CD4-positive, alpha-beta T cell (primary cell): ENCODE measurements at regions not wholly inside any gene's neighbourhood (a gene's known extent, or its start where the extent isn't known, plus 50 kb on each side); places are given as distances from the start of the nearest gene placed in this dataset.

Source experiments
- ATAC-seq: fragments of 200-7000 bp; cut with Tn5 transposase; one replicate; pipeline ENCODE4 v1.10.0; 2022; ENCODE audit warnings: mild to moderate bottlenecking; ENCODE audit not compliant: poor library complexity
- CTCF ChIA-PET: fragments of 350-600 bp; sonication (Branson Sonifier 250); formaldehyde crosslinking; loops from one replicate; lab custom pipeline; 2021; ENCODE audit warnings: antibody characterized with exemption, inconsistent platforms; lab: Charles Lee
- POLR2A ChIA-PET: fragments of 350-600 bp; sonication (Branson Sonifier 250); formaldehyde crosslinking; loops from one replicate; lab custom pipeline; 2021; ENCODE audit warnings: antibody characterized with exemption, inconsistent platforms; lab: Charles Lee
- DNase-seq, 14 experiments: peaks; one replicate each; pipeline ENCODE4 v3.0.0-alpha.2; 2013 to 2020; ENCODE audit warnings: mixed read lengths in 2 of 14
- H3K27ac ChIP-seq, 2 donors: one replicate each; pipeline versions ENCODE4 v1.5.1 to v1.7.0; 2013; ENCODE audit warnings: low read length in 2 of 2, low read depth in 1 of 2, mild to moderate bottlenecking in 1 of 2
- H3K27me3 ChIP-seq, 2 experiments: 1 replicate in 1 of 2; 2 replicates in 1 of 2; pipeline versions ENCODE4 v1.6.1 to v1.7.0; 2013; ENCODE audit warnings: low read length in 2 of 2, control low read depth in 1 of 2, mild to moderate bottlenecking in 1 of 2, moderate library complexity in 1 of 2; ENCODE audit not compliant: insufficient read depth in 2 of 2, control insufficient read depth in 1 of 2
- H3K36me3 ChIP-seq: one replicate; pipeline ENCODE4 v1.6.1; 2013; ENCODE audit warnings: low read length, control low read depth; ENCODE audit not compliant: insufficient read depth
- H3K4me1 ChIP-seq: one replicate; pipeline ENCODE4 v1.6.1; 2013; ENCODE audit warnings: low read length, control low read depth; ENCODE audit not compliant: insufficient read depth
- H3K4me3 ChIP-seq: one replicate; pipeline ENCODE4 v1.5.1; 2013; ENCODE audit warnings: mild to moderate bottlenecking, low read length, moderate library complexity
- H3K9me3 ChIP-seq, 2 experiments: 1 replicate in 1 of 2; 2 replicates in 1 of 2; pipeline versions ENCODE4 v1.6.1 to v1.7.0; 2013; ENCODE audit warnings: low read length in 2 of 2, mild to moderate bottlenecking in 2 of 2, control low read depth in 1 of 2, moderate library complexity in 1 of 2; ENCODE audit not compliant: control insufficient read depth in 1 of 2, insufficient read depth in 1 of 2
- H3K27ac Mint-ChIP-seq: one replicate; pipeline ENCODE4 v1.8.0; 2020; ENCODE audit warnings: mixed read lengths
- H3K27me3 Mint-ChIP-seq: one replicate; pipeline ENCODE4 v1.8.0; 2021; ENCODE audit warnings: mixed read lengths
- H3K36me3 Mint-ChIP-seq: one replicate; pipeline ENCODE4 v1.8.0; 2021; ENCODE audit warnings: low read depth, mixed read lengths
- H3K4me1 Mint-ChIP-seq: one replicate; pipeline ENCODE4 v1.8.0; 2021; ENCODE audit warnings: low read depth, mixed read lengths
- H3K4me3 Mint-ChIP-seq: one replicate; pipeline ENCODE4 v1.8.0; 2020; ENCODE audit warnings: mild to moderate bottlenecking, mixed read lengths
- H3K9me3 Mint-ChIP-seq: one replicate; pipeline ENCODE4 v1.8.0; 2020; ENCODE audit warnings: mixed read lengths
- intact Hi-C, 2 experiments: fragments of 100-400 bp; cut with DNase I in 1 of 2; cut with micrococcal nuclease in 1 of 2; formaldehyde crosslinking; loops; one replicate each; pipeline versions ENCODE4 v1.15.1 to v1.9.0; 2023 to 2025; cut with DNase I, micrococcal nuclease
- TF ChIP-seq, protein P1 (sequence below): fragments of 200-600 bp; IDR thresholded peaks from one replicate; pipeline ENCODE4 v1.8.0; 2022; ENCODE audit warnings: antibody characterized with exemption, mild to moderate bottlenecking

DNA sequence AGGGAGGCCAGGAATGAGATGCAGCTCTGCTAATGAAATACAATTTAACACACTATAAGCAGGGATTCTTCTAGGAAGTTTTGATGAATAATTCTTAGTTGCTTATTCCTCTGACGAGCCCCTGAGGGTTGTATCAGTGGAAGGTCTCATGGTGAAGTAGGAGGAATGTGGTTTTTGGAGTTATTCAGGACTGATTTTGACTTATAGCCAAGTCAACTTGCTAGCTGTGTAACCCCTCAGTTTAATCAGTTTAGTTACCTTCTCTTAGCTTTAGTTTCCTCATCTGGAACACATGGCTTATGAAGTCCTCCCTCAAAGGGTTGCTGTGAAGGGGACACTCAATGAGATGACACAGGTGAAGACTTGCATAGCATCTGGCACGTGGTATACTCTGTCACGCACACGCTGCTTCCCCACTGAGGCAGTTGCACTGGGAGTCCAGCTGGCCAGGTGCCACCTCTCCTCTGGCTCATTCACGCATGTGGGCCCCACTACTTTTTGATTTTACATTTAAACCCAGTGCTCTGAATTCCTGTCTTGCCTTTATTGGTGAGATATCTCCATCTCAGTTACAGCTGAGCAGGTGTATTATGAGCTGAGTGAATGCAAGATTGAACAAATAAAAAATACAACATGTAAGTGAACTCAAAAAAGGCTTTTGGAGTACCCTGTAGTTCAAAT, 415.0 kb downstream of the ARHGEF28 start:
- POLR2A ChIA-PET, result interaction anchor here (0.7 kb wide), 1 partner anchor 621 kb away, joined by 3 read pairs; no protein-coding TSS in a partner anchor
- Mint-ChIP-seq H3K9me3 (no peaks in the 10 kb centered on the region), H3K4me3 (no peak overlapping the region), H3K27ac (no peak overlapping the region), H3K27me3 (peaks cover 4% of the 10 kb centered on the region), H3K4me1 (no peaks in the 10 kb centered on the region), H3K36me3 (no peaks in the 10 kb centered on the region)
- intact Hi-C loops, result no loop called here
- no peak for DNase-seq
- Histone ChIP-seq H3K27ac (no peak overlapping the region), H3K4me3 (no peak overlapping the region), H3K9me3 (no peaks in the 10 kb centered on the region), H3K36me3 (no peaks in the 10 kb centered on the region), H3K4me1 (no peaks in the 10 kb centered on the region), H3K27me3 (no peaks in the 10 kb centered on the region)
- CTCF ChIA-PET, result no interaction called here
- ATAC-seq, result no peak
- TF ChIP-seq, protein P1, sequence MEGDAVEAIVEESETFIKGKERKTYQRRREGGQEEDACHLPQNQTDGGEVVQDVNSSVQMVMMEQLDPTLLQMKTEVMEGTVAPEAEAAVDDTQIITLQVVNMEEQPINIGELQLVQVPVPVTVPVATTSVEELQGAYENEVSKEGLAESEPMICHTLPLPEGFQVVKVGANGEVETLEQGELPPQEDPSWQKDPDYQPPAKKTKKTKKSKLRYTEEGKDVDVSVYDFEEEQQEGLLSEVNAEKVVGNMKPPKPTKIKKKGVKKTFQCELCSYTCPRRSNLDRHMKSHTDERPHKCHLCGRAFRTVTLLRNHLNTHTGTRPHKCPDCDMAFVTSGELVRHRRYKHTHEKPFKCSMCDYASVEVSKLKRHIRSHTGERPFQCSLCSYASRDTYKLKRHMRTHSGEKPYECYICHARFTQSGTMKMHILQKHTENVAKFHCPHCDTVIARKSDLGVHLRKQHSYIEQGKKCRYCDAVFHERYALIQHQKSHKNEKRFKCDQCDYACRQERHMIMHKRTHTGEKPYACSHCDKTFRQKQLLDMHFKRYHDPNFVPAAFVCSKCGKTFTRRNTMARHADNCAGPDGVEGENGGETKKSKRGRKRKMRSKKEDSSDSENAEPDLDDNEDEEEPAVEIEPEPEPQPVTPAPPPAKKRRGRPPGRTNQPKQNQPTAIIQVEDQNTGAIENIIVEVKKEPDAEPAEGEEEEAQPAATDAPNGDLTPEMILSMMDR, result no peak

DNA sequence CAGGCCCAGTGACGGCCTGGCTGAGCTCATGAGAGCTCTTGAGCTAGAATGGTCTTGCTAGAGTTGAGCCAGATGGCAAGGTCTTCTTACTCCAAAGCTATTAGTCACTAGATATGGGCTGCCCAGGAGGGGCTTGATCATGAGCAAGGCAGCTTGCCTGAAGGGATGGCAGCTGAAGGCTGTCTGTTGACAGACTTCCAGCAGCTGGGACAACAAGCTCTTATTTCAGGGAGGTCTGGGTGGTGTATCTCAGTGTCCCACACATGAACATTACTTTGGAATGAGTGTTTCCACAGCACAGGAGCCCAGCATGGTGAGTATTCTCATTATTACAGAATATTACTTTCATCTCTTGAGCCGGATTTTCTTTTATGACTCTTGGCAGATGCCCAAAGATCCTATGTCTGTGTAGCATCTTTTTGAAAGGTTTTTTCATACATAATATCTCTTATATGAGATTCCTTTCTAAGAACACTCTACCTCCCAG, 414.1 kb downstream of the ARHGEF28 start:
- H3K4me3 ChIP-seq, result no peak overlapping the region
- CTCF ChIA-PET, result interaction anchor here (0.5 kb wide), 1 partner anchor 232 kb away, joined by 3 read pairs; no protein-coding TSS in a partner anchor
- no peaks in the 10 kb centered on the region for H3K9me3 ChIP-seq
- DNase-seq, result no peak
- TF ChIP-seq, protein P1, result no peak
- H3K27me3 Mint-ChIP-seq, result peaks cover 4% of the 10 kb centered on the region
- no peaks in the 10 kb centered on the region for H3K4me1 ChIP-seq
- no peak for ATAC-seq
- H3K4me1 Mint-ChIP-seq, result no peaks in the 10 kb centered on the region
- H3K9me3 Mint-ChIP-seq, result no peaks in the 10 kb centered on the region
- no peaks in the 10 kb centered on the region for H3K27me3 ChIP-seq
- H3K4me3 Mint-ChIP-seq, result no peak overlapping the region
- POLR2A ChIA-PET, result no interaction called here
- intact Hi-C loops, result no loop called here
- H3K36me3 Mint-ChIP-seq, result no peaks in the 10 kb centered on the region
- no peak overlapping the region for H3K27ac ChIP-seq
- H3K36me3 ChIP-seq, result no peaks in the 10 kb centered on the region
- H3K27ac Mint-ChIP-seq, result no peak overlapping the region

DNA sequence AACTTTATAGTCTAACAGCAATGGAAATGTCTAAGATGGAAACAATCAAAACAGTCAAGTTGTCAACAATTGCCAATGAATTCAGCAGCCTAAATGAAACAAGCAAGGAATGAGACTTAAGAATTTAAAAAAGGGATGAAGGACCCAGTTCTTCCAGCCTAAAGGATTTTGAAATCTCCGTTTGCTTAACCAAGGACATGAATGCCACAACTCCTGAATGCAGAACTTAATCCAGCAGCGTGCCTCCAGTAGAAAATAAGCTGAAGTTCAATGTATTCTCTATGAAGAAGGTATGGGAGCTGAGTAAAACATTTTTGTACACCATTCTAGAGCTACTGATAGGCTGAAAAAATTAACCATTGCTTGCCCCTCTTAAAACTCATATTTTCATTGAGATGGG, 411.3 kb downstream of the ARHGEF28 start:
- no peaks in the 10 kb centered on the region for H3K36me3 Mint-ChIP-seq
- Histone ChIP-seq H3K4me1 (no peaks in the 10 kb centered on the region), H3K9me3 (no peaks in the 10 kb centered on the region), H3K4me3 (no peak overlapping the region), H3K27me3 (peaks cover 0 to 7% of the 10 kb centered on the region in 2 experiments), H3K27ac (no peak overlapping the region), H3K36me3 (no peaks in the 10 kb centered on the region)
- no peak overlapping the region for H3K4me3 Mint-ChIP-seq
- H3K4me1 Mint-ChIP-seq, result no peaks in the 10 kb centered on the region
- intact Hi-C loops, result no loop called here
- DNase-seq (no peak), ATAC-seq (no peak)
- no peak overlapping the region for H3K27ac Mint-ChIP-seq
- ChIA-PET POLR2A (no interaction called here), CTCF (interaction anchor here (0.7 kb wide), 1 partner anchor 14 kb away, joined by 3 read pairs; no protein-coding TSS in a partner anchor)
- H3K9me3 Mint-ChIP-seq, result no peaks in the 10 kb centered on the region
- TF ChIP-seq, protein P1, result no peak
- H3K27me3 Mint-ChIP-seq, result no peaks in the 10 kb centered on the region
